ENCODE measurements at regions not wholly inside any gene's neighbourhood (a gene's known extent, or its start where the extent isn't known, plus 50 kb on each side); places are given as distances from the start of the nearest gene placed in this dataset.

- intact Hi-C loops (cut with micrococcal nuclease), result no loop called here
These were observed 53.5 kb upstream of the TSHZ3 start for GRCh38 chr19:31402529-31403316.

DNA sequence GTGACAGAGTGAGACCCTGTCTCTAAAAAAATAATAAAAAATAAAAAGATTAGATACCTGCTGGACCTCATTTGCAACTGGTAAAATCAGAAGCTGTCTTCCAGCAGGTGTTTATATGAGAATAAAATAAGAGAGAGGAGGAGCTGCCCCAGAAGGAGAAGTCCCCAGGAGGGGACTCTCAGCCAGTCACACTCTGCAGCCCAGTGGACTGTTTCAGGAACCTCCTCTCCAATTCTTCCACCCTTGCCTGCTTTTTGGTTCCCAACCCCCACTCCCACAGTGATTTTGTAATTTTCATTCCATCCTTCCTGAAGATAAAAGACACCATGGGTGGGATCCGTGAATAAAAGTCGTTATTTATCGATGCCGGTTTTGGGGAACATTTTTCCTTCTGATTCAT lies 56.9 kb upstream of the TSHZ3 start:
- intact Hi-C loops (cut with micrococcal nuclease), result no loop called here

DNA sequence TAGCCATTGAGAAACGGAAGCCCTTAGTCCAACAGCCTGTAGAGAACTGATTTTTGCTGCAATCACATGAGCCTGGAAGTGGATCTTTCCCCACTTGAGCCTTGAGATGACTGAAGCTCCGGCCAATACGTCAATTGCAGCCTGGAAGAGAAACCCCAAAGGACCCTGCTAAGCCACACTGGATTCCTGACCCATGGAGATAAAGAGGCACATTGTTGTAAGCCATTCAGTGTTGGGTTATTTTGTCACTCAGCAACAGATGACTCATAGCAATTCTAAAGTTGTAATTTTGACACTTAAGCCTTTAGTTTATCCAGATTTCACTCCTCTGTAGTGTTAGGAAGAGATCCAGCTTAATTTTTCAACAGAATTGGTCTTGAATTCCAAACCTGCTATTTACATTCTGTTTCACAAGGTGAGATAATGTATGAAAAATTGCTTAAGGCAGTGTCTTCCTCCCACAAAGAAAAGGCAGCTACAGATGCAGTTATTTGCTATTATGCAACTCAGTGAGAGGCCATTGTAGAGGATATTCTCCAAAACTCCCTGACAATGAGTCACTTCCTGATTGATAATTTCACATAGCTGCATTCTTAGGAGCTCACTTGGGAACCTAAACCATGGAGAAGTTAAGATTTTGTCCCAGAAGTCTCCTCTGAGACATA lies 59.4 kb upstream of the TSHZ3 start:
- intact Hi-C loops (cut with micrococcal nuclease), result no loop called here

GRCh38 chr19:31413353-31413752 lies 64.1 kb upstream of the TSHZ3 start:
- intact Hi-C loops (cut with micrococcal nuclease), result no loop called here

GRCh38 chr19:31415322-31415721 lies 66.1 kb upstream of the TSHZ3 start:
- intact Hi-C loops (cut with micrococcal nuclease), result no loop called here

DNA sequence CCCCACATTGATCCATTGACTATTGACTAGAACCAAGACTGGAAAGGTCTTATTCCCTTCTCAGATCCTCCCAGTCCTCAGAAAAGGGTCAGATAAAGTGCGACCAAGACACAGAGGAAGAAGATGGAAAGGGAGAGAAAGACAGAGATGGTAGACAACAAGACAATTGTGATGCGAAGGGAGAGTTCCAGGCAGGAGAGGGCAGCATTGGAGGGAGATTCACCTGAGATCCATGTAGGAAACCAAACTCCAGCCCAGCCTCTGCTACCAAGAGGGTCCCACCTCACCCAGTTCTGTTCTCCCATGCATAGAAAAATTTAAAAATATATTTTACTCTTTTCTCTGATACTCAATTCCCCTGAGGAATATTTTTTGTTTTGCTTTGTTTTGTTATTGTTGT lies 67.3 kb upstream of the TSHZ3 start:
- intact Hi-C loops (cut with micrococcal nuclease), result no loop called here

DNA sequence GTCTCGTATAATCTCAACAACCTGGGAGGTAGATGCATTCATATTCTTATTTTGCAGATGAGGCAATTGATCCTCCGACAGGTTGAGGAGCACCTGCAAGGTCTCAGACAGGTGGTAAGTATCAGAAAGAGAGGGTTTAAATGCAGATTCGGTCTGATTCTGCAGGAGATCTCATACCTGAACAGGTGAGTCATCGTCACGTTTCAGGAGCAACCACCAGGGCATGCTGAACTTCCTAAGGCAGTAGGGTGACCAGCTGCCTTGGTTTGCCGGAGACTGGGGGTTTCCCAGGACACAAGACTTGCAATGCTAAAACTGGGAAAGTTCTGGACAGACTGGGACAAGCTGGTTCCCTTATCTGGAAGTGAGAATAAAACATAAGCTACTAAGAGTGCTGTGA lies 68.8 kb upstream of the TSHZ3 start:
- intact Hi-C loops (cut with micrococcal nuclease), result no loop called here

- intact Hi-C loops (cut with micrococcal nuclease), result no loop called here
These were observed 69.6 kb upstream of the TSHZ3 start for GRCh38 chr19:31418692-31419430.

DNA sequence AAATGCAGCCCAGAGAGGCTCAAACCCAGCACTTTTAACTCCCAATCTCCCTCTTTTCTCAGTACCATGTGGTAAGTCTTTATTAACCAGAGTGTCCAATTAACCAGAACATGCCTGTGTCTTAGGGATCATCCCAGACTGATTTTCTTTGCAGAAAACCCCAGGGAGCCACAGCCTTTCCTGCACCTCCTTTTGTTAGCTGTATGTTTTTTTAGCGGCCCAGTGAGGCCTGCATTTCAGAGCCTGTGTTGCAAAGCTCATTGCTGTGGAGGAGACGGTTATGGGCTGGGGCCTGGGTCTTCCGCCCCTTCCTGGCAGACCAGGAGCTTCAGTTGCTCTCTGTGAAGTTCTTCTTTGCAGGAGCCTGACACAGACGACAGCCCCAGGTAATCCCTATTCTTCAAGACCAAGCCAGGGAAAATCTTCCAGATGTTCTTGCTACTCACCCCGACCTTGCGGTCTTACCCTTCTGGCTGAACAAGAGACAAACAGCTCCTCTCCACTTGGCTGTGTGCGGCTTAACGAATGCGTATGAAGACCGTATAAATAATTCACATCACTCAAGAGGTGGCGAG lies 70.7 kb upstream of the TSHZ3 start:
- intact Hi-C loops (cut with micrococcal nuclease), result no loop called here

DNA sequence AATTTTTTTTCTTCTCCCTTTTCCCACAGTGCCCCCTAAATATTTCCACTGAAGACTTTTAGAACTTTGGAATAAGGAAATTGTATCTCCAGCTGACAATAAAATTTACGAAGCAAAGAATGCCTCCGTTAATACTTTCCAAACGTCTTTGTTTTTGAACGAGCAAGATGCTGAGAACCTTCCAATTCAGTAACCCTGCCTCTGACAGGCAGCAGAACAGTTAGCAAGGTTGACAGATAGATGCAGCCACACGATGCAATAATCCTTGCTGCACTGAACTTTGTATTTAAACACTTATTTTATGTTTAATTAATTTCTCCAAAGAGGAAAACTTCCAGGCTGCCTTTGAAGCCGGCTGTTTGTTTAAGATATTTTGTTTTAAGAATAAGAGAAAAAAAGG lies 71.8 kb upstream of the TSHZ3 start:
- intact Hi-C loops (cut with micrococcal nuclease), result no loop called here

DNA sequence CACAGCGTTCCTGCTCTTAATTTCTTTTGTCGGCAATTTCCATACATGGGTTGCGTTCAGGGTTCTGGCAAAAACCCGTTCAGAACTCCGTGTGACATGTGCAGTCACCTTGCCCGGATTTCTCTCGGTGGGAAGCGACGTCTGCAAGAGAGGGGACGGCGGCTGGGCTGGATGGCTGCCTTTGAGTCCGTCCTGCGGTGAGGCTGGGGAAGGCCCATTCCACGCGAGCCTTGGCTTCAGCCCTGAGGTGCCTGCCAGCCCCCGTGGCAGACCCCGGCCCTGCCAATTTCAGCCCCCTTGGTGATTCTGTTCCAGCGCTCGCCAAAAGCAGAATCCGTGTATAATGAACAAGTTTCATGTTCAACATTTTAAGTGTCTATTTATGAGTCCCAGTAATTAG lies 72.6 kb upstream of the TSHZ3 start:
- intact Hi-C loops (cut with micrococcal nuclease), result no loop called here

DNA sequence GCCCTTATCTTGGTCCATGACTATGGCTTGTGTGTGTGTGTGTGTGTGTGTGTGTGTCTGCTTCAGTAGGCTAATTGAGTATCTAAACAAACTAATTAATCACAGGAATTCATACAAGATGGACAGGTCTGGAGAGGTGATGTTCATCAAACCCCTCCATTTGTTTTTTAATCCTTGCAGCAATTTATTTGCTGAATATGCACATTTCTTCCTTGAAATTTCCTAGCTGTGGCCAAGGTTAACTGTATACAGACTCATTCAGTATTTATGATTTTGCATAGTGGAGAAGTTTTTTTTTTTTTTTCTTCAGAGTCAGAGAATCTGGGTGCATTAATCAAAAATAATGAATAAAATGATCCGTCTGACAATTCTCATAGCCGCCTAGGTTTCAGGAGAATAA lies 74.7 kb upstream of the TSHZ3 start:
- intact Hi-C loops (cut with micrococcal nuclease), result no loop called here

GRCh38 chr19:31424861-31425620 lies 75.8 kb upstream of the TSHZ3 start:
- intact Hi-C loops (cut with micrococcal nuclease), result no loop called here

- intact Hi-C loops (cut with micrococcal nuclease), result no loop called here
These were observed 78.6 kb upstream of the TSHZ3 start for GRCh38 chr19:31427857-31428256.

DNA sequence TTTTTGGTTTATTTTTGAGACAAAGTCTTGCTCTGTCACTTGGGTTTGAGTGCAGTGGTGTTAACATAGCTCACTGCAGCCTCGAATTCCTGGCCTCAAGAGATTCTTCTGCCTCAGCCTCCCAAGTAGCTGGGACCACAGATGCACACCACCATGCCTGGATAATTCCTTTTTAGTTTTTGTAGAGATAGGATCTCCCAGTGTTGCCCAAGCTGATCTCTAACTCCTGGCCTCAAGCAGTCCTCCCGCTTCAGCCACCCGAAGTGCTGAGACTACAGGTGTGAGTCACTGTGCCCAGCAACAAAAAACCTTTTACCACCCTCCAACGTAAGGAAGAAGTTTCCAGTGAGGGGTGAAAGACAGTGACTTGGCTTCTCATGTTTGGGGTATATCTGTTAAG lies 81.1 kb upstream of the TSHZ3 start:
- intact Hi-C loops (cut with micrococcal nuclease), result no loop called here

GRCh38 chr19:31432201-31432810 lies 83.1 kb upstream of the TSHZ3 start:
- intact Hi-C loops (cut with micrococcal nuclease), result no loop called here

DNA sequence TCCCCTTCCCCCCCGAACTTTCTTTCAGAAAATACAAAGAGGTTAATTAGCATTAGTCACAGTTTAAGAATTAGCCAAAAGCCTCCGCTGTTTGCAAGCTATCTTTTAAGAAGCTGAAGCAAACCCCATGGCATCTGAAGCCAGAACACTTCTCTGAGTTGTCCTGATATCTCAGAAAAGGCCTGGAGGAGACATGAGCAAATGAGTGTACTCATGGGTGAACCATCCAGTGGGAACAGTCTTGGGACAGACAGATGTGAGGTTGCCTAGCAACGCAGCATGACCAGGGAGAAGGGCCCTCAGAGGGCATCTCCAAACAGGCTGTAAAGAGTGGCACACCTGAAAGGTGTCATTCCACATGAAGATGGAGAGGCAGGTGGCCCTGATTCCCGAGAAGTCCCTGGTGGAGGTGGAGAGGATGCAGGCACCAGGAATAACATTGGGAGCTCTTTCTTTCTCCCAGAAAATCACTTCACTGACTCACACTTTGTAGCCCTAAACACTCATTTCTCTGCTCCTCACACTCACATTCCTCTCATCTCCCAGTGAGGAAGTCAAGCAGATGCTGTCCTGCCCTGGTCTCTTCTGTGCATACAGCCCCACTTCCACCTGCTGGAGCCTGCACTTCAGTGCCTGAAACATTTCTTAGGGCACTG lies 87.0 kb upstream of the TSHZ3 start:
- intact Hi-C loops (cut with micrococcal nuclease), result no loop called here

- intact Hi-C loops (cut with micrococcal nuclease), result no loop called here
These were observed 89.4 kb upstream of the TSHZ3 start for GRCh38 chr19:31438401-31439269.

GRCh38 chr19:31439270-31439573 lies 90.0 kb upstream of the TSHZ3 start:
- intact Hi-C loops (cut with micrococcal nuclease), result no loop called here

DNA sequence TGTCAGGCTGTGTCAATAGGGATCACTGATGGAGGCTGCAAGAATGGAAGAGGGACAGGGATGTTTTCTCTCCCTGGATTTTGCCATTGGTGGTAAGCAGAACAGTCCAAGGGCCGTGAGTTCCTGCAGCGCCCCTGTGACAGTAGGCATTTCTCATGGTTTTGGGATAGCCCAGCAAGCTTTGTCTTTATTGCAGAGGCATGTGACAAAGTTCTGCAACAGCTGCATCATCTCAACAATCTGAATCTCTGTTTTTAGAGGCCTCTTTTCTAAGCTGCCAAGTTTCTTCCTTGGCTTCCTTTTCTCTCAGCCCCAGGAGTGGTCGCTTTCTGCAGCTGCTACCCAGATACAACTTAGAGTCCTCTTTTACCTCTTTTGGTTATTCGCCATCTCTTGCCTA lies 95.7 kb upstream of the TSHZ3 start:
- intact Hi-C loops (cut with micrococcal nuclease), result no loop called here

Data from T-helper 2 cell treated with Interferon-gamma antibody and Interleukin-4, amounts not matched to agents 100 ng/mL and 5 ng/mL, for 36 hours (primary cell).